H1 (cell line): ENCODE measurements at regions not wholly inside any gene's neighbourhood (a gene's known extent, or its start where the extent isn't known, plus 50 kb on each side); places are given as distances from the start of the nearest gene placed in this dataset.

Experiments
- CTCF ChIA-PET: fragments of 300-600 bp; sonication (Branson Sonifier 250); formaldehyde crosslinking; loops from one replicate; lab custom pipeline; 2021; ENCODE audit not compliant: partially characterized antibody; lab: Charles Lee
- POLR2A ChIA-PET: fragments of 300-600 bp; sonication (Branson Sonifier 250); formaldehyde crosslinking; loops from one replicate; lab custom pipeline; 2021; ENCODE audit warnings: inconsistent platforms; ENCODE audit not compliant: partially characterized antibody; lab: Charles Lee
- DNase-seq, 2 experiments: peaks; one replicate each; pipeline versions ENCODE4 v3.0.0 to v3.0.0-alpha.2; 2010 to 2022; ENCODE audit warnings: low spot score in 2 of 2, low read depth in 1 of 2, mixed read lengths in 1 of 2
- FAIRE-seq: peaks from 2 replicates; lab custom pipeline; 2011; peaks lifted over from hg19 to GRCh38; lab: Jason Lieb, UNC
- H2AFZ ChIP-seq: 2 replicates; pipeline ENCODE4 v1.8.1; 2012; ENCODE audit warnings: low read length, inconsistent platforms
- H2AK5ac ChIP-seq: 2 replicates; pipeline ENCODE4 v1.6.1; 2013; ENCODE audit warnings: low read depth, low read length
- H2BK120ac ChIP-seq: replicated peaks from 2 replicates; pipeline ENCODE3; 2013; ENCODE audit warnings: low read depth, low read length, inconsistent platforms
- H2BK12ac ChIP-seq: 2 replicates; pipeline ENCODE4 v1.6.1; 2013; ENCODE audit warnings: low read depth, low read length
- H2BK15ac ChIP-seq: 2 replicates; pipeline ENCODE4 v1.6.1; 2013; ENCODE audit warnings: low read length
- H2BK20ac ChIP-seq: 2 replicates; pipeline ENCODE4 v1.6.1; 2013; ENCODE audit warnings: low read length
- H2BK5ac ChIP-seq: 2 replicates; pipeline ENCODE4 v1.6.1; 2013; ENCODE audit warnings: low read depth, low read length
- H3K14ac ChIP-seq: 2 replicates; pipeline ENCODE4 v1.6.1; 2013; ENCODE audit warnings: inconsistent platforms; ENCODE audit not compliant: insufficient read length
- H3K18ac ChIP-seq: 2 replicates; pipeline ENCODE4 v1.6.1; 2013; ENCODE audit warnings: low read length; ENCODE audit errors: extremely low read depth
- H3K23ac ChIP-seq: 2 replicates; pipeline ENCODE4 v1.6.1; 2013; ENCODE audit warnings: inconsistent platforms; ENCODE audit not compliant: insufficient read length
- H3K23me2 ChIP-seq: 2 replicates; pipeline ENCODE4 v1.6.1; 2013; ENCODE audit warnings: low read depth, low read length
- H3K27ac ChIP-seq: 2 replicates; pipeline ENCODE4 v1.6.1; 2011; ENCODE audit warnings: low read depth, low read length, inconsistent platforms
- H3K27me3 ChIP-seq, 4 experiments: replicated peaks in 1 of 4; 1 replicate in 1 of 4; 2 replicates in 3 of 4; pipeline versions ENCODE4 v1.6.1 to v1.8.1; 2011 to 2013; ENCODE audit warnings: low read length in 3 of 4, mild to moderate bottlenecking in 3 of 4, inconsistent platforms in 2 of 4, mixed read lengths in 2 of 4, moderate library complexity in 1 of 4; ENCODE audit not compliant: control insufficient read depth in 3 of 4, insufficient read depth in 3 of 4; ENCODE audit errors: extremely low read depth in 1 of 4
- H3K36me3 ChIP-seq, 4 experiments: 2 replicates each; pipeline versions ENCODE4 v1.6.1 to v1.8.1; 2011 to 2013; ENCODE audit warnings: mild to moderate bottlenecking in 4 of 4, low read length in 3 of 4, moderate library complexity in 2 of 4, control low read depth in 1 of 4, inconsistent platforms in 1 of 4; ENCODE audit not compliant: insufficient read depth in 4 of 4, control insufficient read depth in 2 of 4
- H3K4ac ChIP-seq: replicated peaks from 2 replicates; pipeline ENCODE3; 2013; ENCODE audit warnings: low read length, low read depth, mixed read lengths, inconsistent platforms; ENCODE audit not compliant: insufficient read length
- H3K4me1 ChIP-seq, 4 experiments: replicated peaks in 1 of 4; 1 replicate in 1 of 4; 2 replicates in 3 of 4; pipeline versions ENCODE4 v1.6.1 to v1.8.1; 2011 to 2013; ENCODE audit warnings: low read length in 3 of 4, inconsistent platforms in 2 of 4, mixed read lengths in 1 of 4; ENCODE audit not compliant: insufficient read depth in 4 of 4, control insufficient read depth in 3 of 4
- H3K4me2 ChIP-seq, 2 experiments: 2 replicates each; pipeline versions ENCODE4 v1.6.1 to v1.8.1; 2011 to 2013; ENCODE audit warnings: low read depth in 2 of 2, low read length in 2 of 2, control low read depth in 1 of 2, inconsistent platforms in 1 of 2, mild to moderate bottlenecking in 1 of 2; ENCODE audit not compliant: insufficient read depth in 1 of 2
- H3K4me3 ChIP-seq, 4 experiments: fragments of 200-600, 300-600 bp in 1 of 4; sonication (generic), shearing (Covaris generic), sonication (Bioruptor Twin) in 1 of 4; 2 replicates each; pipeline versions ENCODE4 v1.5.1 to v1.8.1; 2011 to 2016; ENCODE audit warnings: low read length in 4 of 4, low read depth in 3 of 4, control low read depth in 2 of 4, inconsistent platforms in 2 of 4, mild to moderate bottlenecking in 2 of 4, mixed read lengths in 1 of 4, moderate library complexity in 1 of 4; ENCODE audit not compliant: insufficient read depth in 2 of 4; ENCODE audit errors: extremely low read depth in 1 of 4
- H3K56ac ChIP-seq: replicated peaks from 2 replicates; pipeline ENCODE3; 2013; ENCODE audit warnings: low read depth, mild to moderate bottlenecking, mixed read lengths, low read length, inconsistent platforms; ENCODE audit not compliant: insufficient read length
- H3K79me1 ChIP-seq: 2 replicates; pipeline ENCODE4 v1.6.1; 2013; ENCODE audit warnings: low read depth, low read length, control low read depth
- H3K79me2 ChIP-seq, 2 experiments: 2 replicates each; pipeline versions ENCODE4 v1.6.1 to v1.8.1; 2012 to 2013; ENCODE audit warnings: low read length in 2 of 2, mild to moderate bottlenecking in 2 of 2, inconsistent platforms in 1 of 2; ENCODE audit not compliant: insufficient read depth in 2 of 2, control insufficient read depth in 1 of 2
- H3K9ac ChIP-seq, 4 experiments: replicated peaks in 1 of 4; 1 replicate in 1 of 4; 2 replicates in 3 of 4; pipeline versions ENCODE4 v1.6.1 to v1.8.1; 2011 to 2013; ENCODE audit warnings: low read depth in 3 of 4, low read length in 3 of 4, control low read depth in 2 of 4, mild to moderate bottlenecking in 2 of 4, moderate library complexity in 2 of 4, inconsistent platforms in 1 of 4; ENCODE audit errors: extremely low read depth in 1 of 4
- H3K9me3 ChIP-seq, 2 experiments: 2 replicates each; pipeline versions ENCODE4 v1.6.1 to v1.8.1; 2012 to 2013; ENCODE audit warnings: mild to moderate bottlenecking in 2 of 2, moderate library complexity in 2 of 2, control low read depth in 1 of 2, inconsistent platforms in 1 of 2, low read depth in 1 of 2, low read length in 1 of 2, mixed read lengths in 1 of 2; ENCODE audit not compliant: insufficient read depth in 2 of 2
- H4K20me1 ChIP-seq, 2 experiments: replicated peaks in 1 of 2; 2 replicates each; pipeline versions ENCODE3 to v1.8.1; 2011 to 2013; ENCODE audit warnings: inconsistent platforms in 2 of 2, low read length in 2 of 2, mild to moderate bottlenecking in 1 of 2; ENCODE audit not compliant: insufficient read depth in 2 of 2, control insufficient read depth in 1 of 2
- H4K5ac ChIP-seq: 2 replicates; pipeline ENCODE4 v1.6.1; 2013; ENCODE audit warnings: low read length, low read depth, mixed read lengths, inconsistent platforms; ENCODE audit not compliant: insufficient read length
- H4K8ac ChIP-seq: 2 replicates; pipeline ENCODE4 v1.8.0; 2013; ENCODE audit warnings: mild to moderate bottlenecking, moderate library complexity, low read length, inconsistent platforms; ENCODE audit not compliant: insufficient read depth; ENCODE audit errors: extremely low read depth
- H4K91ac ChIP-seq: replicated peaks from 2 replicates; pipeline ENCODE3; 2013; ENCODE audit warnings: low read length, mixed read lengths, inconsistent platforms; ENCODE audit not compliant: insufficient read length
- ASH2L ChIP-seq: fragments of 200-600, 300-600 bp; sonication (generic); IDR thresholded peaks from one replicate; pipeline ENCODE4 v1.7.1; 2017; ENCODE audit warnings: low read length
- BCL11A ChIP-seq, 2 experiments: IDR thresholded peaks; one replicate each; pipeline ENCODE4 v1.6.1; 2011; ENCODE audit warnings: low read depth in 2 of 2, low read length in 2 of 2, mild to moderate bottlenecking in 2 of 2
- CBX8 ChIP-seq: fragments of 300-800, 300-1000 bp; sonication (generic); IDR thresholded peaks from 2 replicates; pipeline ENCODE4 v1.7.1; 2016; ENCODE audit warnings: low read depth, low read length, borderline replicate concordance
- CEBPB ChIP-seq: IDR thresholded peaks from 2 replicates; pipeline ENCODE4 v1.6.1; 2012; ENCODE audit warnings: low read depth, low read length
- CHD1 ChIP-seq: IDR thresholded peaks from 2 replicates; pipeline ENCODE4 v1.6.1; 2012; ENCODE audit warnings: low read depth, low read length, improper control_type of control experiment
- CHD2 ChIP-seq: IDR thresholded peaks from 2 replicates; pipeline ENCODE4 v1.6.1; 2012; ENCODE audit warnings: low read length, improper control_type of control experiment
- GABPA ChIP-seq: IDR thresholded peaks from 2 replicates; pipeline ENCODE4 v1.6.1; 2011; ENCODE audit warnings: mild to moderate bottlenecking, low read length, moderate library complexity, borderline replicate concordance; ENCODE audit not compliant: insufficient read depth
- JUN ChIP-seq: IDR thresholded peaks from 2 replicates; pipeline ENCODE4 v1.6.1; 2011; ENCODE audit warnings: low read depth, mild to moderate bottlenecking, improper control_type of control experiment, low read length
- POLR2AphosphoS5 ChIP-seq: IDR thresholded peaks from 2 replicates; pipeline ENCODE4 v1.6.1; 2011; ENCODE audit warnings: low read depth, low read length
- POU5F1 ChIP-seq: IDR thresholded peaks from 2 replicates; pipeline ENCODE4 v1.6.1; 2011; ENCODE audit warnings: low read depth, mild to moderate bottlenecking, low read length, moderate library complexity
- SP2 ChIP-seq: IDR thresholded peaks from 2 replicates; pipeline ENCODE4 v1.6.1; 2012; ENCODE audit warnings: mild to moderate bottlenecking, low read length, inconsistent platforms
- SP4 ChIP-seq: IDR thresholded peaks from 2 replicates; pipeline ENCODE4 v1.6.1; 2012; ENCODE audit warnings: low read length, inconsistent platforms
- SRF ChIP-seq: IDR thresholded peaks from 2 replicates; pipeline ENCODE4 v1.6.1; 2011; ENCODE audit warnings: mild to moderate bottlenecking, low read depth, low read length, moderate library complexity
- ZNF274 ChIP-seq: IDR thresholded peaks from 2 replicates; pipeline ENCODE4 v1.7.0; 2012; ENCODE audit warnings: low read length, borderline replicate concordance; ENCODE audit errors: extremely low read depth
- WGBS, 2 experiments: shearing (Covaris generic) in 1 of 2; methylation state at CpG; one replicate each; pipeline versions ENCODE4 v1.1.6 to v1.1.7; 2013 to 2015; ENCODE audit warnings: low lambda C conversion rate in 2 of 2, mixed read lengths in 2 of 2, inconsistent platforms in 1 of 2, low coverage in 1 of 2, missing lambda C conversion rate in 1 of 2; ENCODE audit not compliant: insufficient replicate concordance in 2 of 2, insufficient coverage in 1 of 2, insufficient read length in 1 of 2; ENCODE audit errors: extremely low coverage in 1 of 2, missing lambda C conversion rate in 1 of 2; 5-methylcytosine and 5-hydroxymethylcytosine counted together

DNA sequence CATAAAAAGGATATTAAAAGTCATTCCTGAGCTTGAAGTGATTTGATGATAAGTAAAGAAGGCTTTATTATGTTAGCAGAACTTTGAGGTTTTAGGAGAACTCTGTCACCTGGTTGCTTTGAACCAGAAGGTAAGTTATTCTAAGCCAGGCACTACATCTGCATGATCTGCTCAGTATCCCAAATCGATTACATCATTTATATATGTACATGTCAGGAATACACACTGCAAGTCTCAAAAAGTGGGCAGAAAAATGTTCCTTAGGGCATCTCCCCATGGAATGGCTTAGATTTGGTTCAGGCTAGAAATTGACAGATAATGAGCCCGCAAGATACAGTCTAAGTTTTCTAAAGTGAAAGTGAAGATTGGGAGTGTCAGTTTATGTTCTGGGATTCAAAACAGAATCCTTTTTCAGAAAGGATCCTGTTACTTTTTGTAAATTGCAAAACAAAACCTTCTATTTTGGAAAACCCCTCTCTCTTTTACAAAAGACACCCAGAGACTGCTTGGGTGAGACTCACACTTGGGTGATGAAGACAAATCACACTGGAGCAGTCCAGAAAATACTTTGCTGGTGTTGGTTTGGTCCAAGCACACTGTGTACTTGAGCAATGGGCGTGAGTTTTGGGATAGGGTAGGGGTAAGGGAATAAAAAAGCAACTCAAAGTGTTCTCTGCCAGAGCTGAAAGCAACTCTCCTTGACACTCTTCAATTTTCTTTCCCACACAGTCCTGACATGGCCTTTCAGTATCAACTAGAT, 114.5 kb downstream of the FOXD1 start:
- no peaks in the 10 kb centered on the region for H3K27me3 ChIP-seq
- ChIA-PET POLR2A (no interaction called here), CTCF (interaction anchor here (0.5 to 0.9 kb wide), 2 partner anchors 9 to 1667 kb away, joined by 3 read pairs; no protein-coding TSS in a partner anchor)
- no peak for FAIRE-seq
- H3K23me2 ChIP-seq = no peaks in the 10 kb centered on the region
- H3K27ac ChIP-seq = no peak overlapping the region
- H3K4me2 ChIP-seq = no peak overlapping the region
- H3K9ac ChIP-seq = peak overlapping the region in 1 of 4 experiments; percentile 39; a peak in 1 of 7 replicates
- H3K4ac ChIP-seq = no peak overlapping the region
- no peak overlapping the region for H2BK12ac ChIP-seq
- H4K8ac ChIP-seq = no peak overlapping the region
- no peak overlapping the region for H2AK5ac ChIP-seq
- DNase-seq = no peak
- no peak overlapping the region for H3K4me3 ChIP-seq
- no peak overlapping the region for H2AFZ ChIP-seq
- no peak overlapping the region for H3K23ac ChIP-seq
- H4K20me1 ChIP-seq = no peaks in the 10 kb centered on the region
- no peak overlapping the region for H2BK15ac ChIP-seq
- no peaks in the 10 kb centered on the region for H3K9me3 ChIP-seq
- 87% methylated on average over 3 of the region's 3 CpGs; no CpG with 5 or more reads in 1 of the 2 experiments for WGBS, 2 experiments
- no peaks in the 10 kb centered on the region; a peak in 1 of 8 replicates for H3K36me3 ChIP-seq
- H3K4me1 ChIP-seq = peaks cover 0 to 2% (median 0%) of the 10 kb centered on the region in 4 experiments; a peak in 1 of 7 replicates
- no peak overlapping the region for H3K14ac ChIP-seq
- H3K18ac ChIP-seq = no peak overlapping the region
- H3K79me1 ChIP-seq = no peaks in the 10 kb centered on the region
- no peak overlapping the region for H4K91ac ChIP-seq
- no peak overlapping the region for H2BK5ac ChIP-seq
- no peak overlapping the region for H4K5ac ChIP-seq
- no peak overlapping the region for H2BK120ac ChIP-seq
- no peak overlapping the region for H3K56ac ChIP-seq
- H3K79me2 ChIP-seq = no peaks in the 10 kb centered on the region
- H2BK20ac ChIP-seq = no peak overlapping the region
- no peak for TF ChIP-seq CEBPB
- TF ChIP-seq CBX8 = no peak
- no peak for TF ChIP-seq POU5F1
- TF ChIP-seq SP4 = no peak
- TF ChIP-seq CHD1 = no peak
- no peak for TF ChIP-seq ZNF274
- TF ChIP-seq GABPA = no peak
- no peak for TF ChIP-seq SRF
- TF ChIP-seq JUN = no peak
- no peak for TF ChIP-seq SP2
- no peak for TF ChIP-seq CHD2
- no peak for TF ChIP-seq POLR2AphosphoS5
- no peak for TF ChIP-seq ASH2L
- TF ChIP-seq BCL11A (IDR thresholded peaks at IDR 0.05; ENCODE audit: low read depth in 2 of 2, low read length in 2 of 2) = no peak
